ENCODE measurements at regions not wholly inside any gene's neighbourhood (a gene's known extent, or its start where the extent isn't known, plus 50 kb on each side); places are given as distances from the start of the nearest gene placed in this dataset.
"Not testable (repeated sequence)": the region's sequence is repeated elsewhere in the genome, so short reads cannot be mapped to it uniquely, and the experiment has no call there.

GRCh38 chr21:35386491-35387079, 337.5 kb upstream of the RUNX1 start:
- H2AFZ ChIP-seq (ENCODE audit: low read length): no peak overlapping the region
- peaks cover 6% of the 10 kb centered on the region for H3K4me1 ChIP-seq (ENCODE audit: insufficient read depth, low read length, poor library complexity, severe bottlenecking)
- no peak overlapping the region for H3K4me3 ChIP-seq (ENCODE audit: low read length, poor library complexity, severe bottlenecking)
- H4K20me1 ChIP-seq (ENCODE audit: insufficient read depth, low read length, poor library complexity, severe bottlenecking): no peaks in the 10 kb centered on the region
- no peaks in the 10 kb centered on the region for H3K36me3 ChIP-seq (ENCODE audit: insufficient read depth, low read length)
- H3K4me2 ChIP-seq (ENCODE audit: low read depth, low read length, poor library complexity, severe bottlenecking): no peak overlapping the region
- no peaks in the 10 kb centered on the region for H3K27me3 ChIP-seq (ENCODE audit: insufficient read depth, low read length, poor library complexity, severe bottlenecking)
- H3K79me2 ChIP-seq (ENCODE audit: insufficient read depth, low read length): no peaks in the 10 kb centered on the region
- no peaks in the 10 kb centered on the region for H3K9me2 ChIP-seq (replicated peaks; ENCODE audit: low read depth, low read length)
- no peaks in the 10 kb centered on the region for H3F3A ChIP-seq (ENCODE audit: low read depth)
- H3K9me3 ChIP-seq (ENCODE audit: insufficient read depth, low read depth, low read length): no peaks in the 10 kb centered on the region
- no peak overlapping the region for H3K9ac ChIP-seq (ENCODE audit: low read depth, low read length, poor library complexity, severe bottlenecking)
- TF ChIP-seq EZH2phosphoT487 (IDR thresholded peaks at IDR 0.05; ENCODE audit: borderline replicate concordance) (no peak), CTCF (conservative IDR thresholded peaks at IDR 0.05; ENCODE audit: low read length) (no peak)

- H3K79me2 ChIP-seq (ENCODE audit: insufficient read depth, low read length): no peaks in the 10 kb centered on the region
- no peaks in the 10 kb centered on the region for H3K9me3 ChIP-seq (ENCODE audit: insufficient read depth, low read depth, low read length)
- H3K4me3 ChIP-seq (ENCODE audit: low read length, poor library complexity, severe bottlenecking): no peak overlapping the region
- H3K9ac ChIP-seq (ENCODE audit: low read depth, low read length, poor library complexity, severe bottlenecking): no peak overlapping the region
- no peaks in the 10 kb centered on the region for H3K27me3 ChIP-seq (ENCODE audit: insufficient read depth, low read length, poor library complexity, severe bottlenecking)
- H3K4me1 ChIP-seq (ENCODE audit: insufficient read depth, low read length, poor library complexity, severe bottlenecking): no peaks in the 10 kb centered on the region
- H3K36me3 ChIP-seq (ENCODE audit: insufficient read depth, low read length): no peaks in the 10 kb centered on the region
- no peaks in the 10 kb centered on the region for H4K20me1 ChIP-seq (ENCODE audit: insufficient read depth, low read length, poor library complexity, severe bottlenecking)
- H3F3A ChIP-seq (ENCODE audit: low read depth): no peaks in the 10 kb centered on the region
- no peak overlapping the region for H2AFZ ChIP-seq (ENCODE audit: low read length)
- no peak for TF ChIP-seq CTCF (conservative IDR thresholded peaks at IDR 0.05; ENCODE audit: low read length)
- TF ChIP-seq EZH2phosphoT487 (IDR thresholded peaks at IDR 0.05; ENCODE audit: borderline replicate concordance): no peak
- no peak overlapping the region for H3K4me2 ChIP-seq (ENCODE audit: low read depth, low read length, poor library complexity, severe bottlenecking)
- no peaks in the 10 kb centered on the region for H3K9me2 ChIP-seq (replicated peaks; ENCODE audit: low read depth, low read length)
These were observed 335.3 kb upstream of the RUNX1 start for GRCh38 chr21:35384375-35384774.

- H4K20me1 ChIP-seq (ENCODE audit: insufficient read depth, low read length, poor library complexity, severe bottlenecking): no peaks in the 10 kb centered on the region
- no peak overlapping the region for H3K4me2 ChIP-seq (ENCODE audit: low read depth, low read length, poor library complexity, severe bottlenecking)
- no peak overlapping the region for H3K4me3 ChIP-seq (ENCODE audit: low read length, poor library complexity, severe bottlenecking)
- no peak overlapping the region for H2AFZ ChIP-seq (ENCODE audit: low read length)
- no peaks in the 10 kb centered on the region for H3K9me3 ChIP-seq (ENCODE audit: insufficient read depth, low read depth, low read length)
- H3F3A ChIP-seq (ENCODE audit: low read depth): no peaks in the 10 kb centered on the region
- TF ChIP-seq EZH2phosphoT487 (IDR thresholded peaks at IDR 0.05; ENCODE audit: borderline replicate concordance): no peak
- H3K4me1 ChIP-seq (ENCODE audit: insufficient read depth, low read length, poor library complexity, severe bottlenecking): no peaks in the 10 kb centered on the region
- H3K9ac ChIP-seq (ENCODE audit: low read depth, low read length, poor library complexity, severe bottlenecking): no peak overlapping the region
- H3K79me2 ChIP-seq (ENCODE audit: insufficient read depth, low read length): no peaks in the 10 kb centered on the region
- H3K36me3 ChIP-seq (ENCODE audit: insufficient read depth, low read length): no peaks in the 10 kb centered on the region
- H3K27me3 ChIP-seq (ENCODE audit: insufficient read depth, low read length, poor library complexity, severe bottlenecking): no peaks in the 10 kb centered on the region
- H3K9me2 ChIP-seq (replicated peaks; ENCODE audit: low read depth, low read length): no peaks in the 10 kb centered on the region
These were observed 333.6 kb upstream of the RUNX1 start for GRCh38 chr21:35382696-35383095.

- Histone ChIP-seq H3K27me3 (ENCODE audit: insufficient read depth, low read length, poor library complexity, severe bottlenecking) (no peaks in the 10 kb centered on the region), H2AFZ (ENCODE audit: low read length) (no peak overlapping the region), H3K79me2 (ENCODE audit: insufficient read depth, low read length) (no peaks in the 10 kb centered on the region), H3K4me2 (ENCODE audit: low read depth, low read length, poor library complexity, severe bottlenecking) (no peak overlapping the region), H3K4me1 (ENCODE audit: insufficient read depth, low read length, poor library complexity, severe bottlenecking) (no peaks in the 10 kb centered on the region), H3K9me3 (ENCODE audit: insufficient read depth, low read depth, low read length) (no peaks in the 10 kb centered on the region), H3K9ac (ENCODE audit: low read depth, low read length, poor library complexity, severe bottlenecking) (no peak overlapping the region), H3K4me3 (ENCODE audit: low read length, poor library complexity, severe bottlenecking) (no peak overlapping the region), H3F3A (ENCODE audit: low read depth) (no peaks in the 10 kb centered on the region), H4K20me1 (ENCODE audit: insufficient read depth, low read length, poor library complexity, severe bottlenecking) (no peaks in the 10 kb centered on the region), H3K9me2 (replicated peaks; ENCODE audit: low read depth, low read length) (no peaks in the 10 kb centered on the region), H3K36me3 (ENCODE audit: insufficient read depth, low read length) (no peaks in the 10 kb centered on the region)
- no peak for TF ChIP-seq CTCF (conservative IDR thresholded peaks at IDR 0.05; ENCODE audit: low read length)
These were observed 332.7 kb upstream of the RUNX1 start for GRCh38 chr21:35381743-35382310.

GRCh38 chr21:35380304-35380703, 331.2 kb upstream of the RUNX1 start:
- not testable (repeated sequence) for H3K4me2 ChIP-seq (ENCODE audit: low read depth, low read length, poor library complexity, severe bottlenecking); H3K4me1 ChIP-seq (ENCODE audit: insufficient read depth, low read length, poor library complexity, severe bottlenecking); H3F3A ChIP-seq (ENCODE audit: low read depth); H3K9me2 ChIP-seq (replicated peaks; ENCODE audit: low read depth, low read length); H3K9ac ChIP-seq (ENCODE audit: low read depth, low read length, poor library complexity, severe bottlenecking); H4K20me1 ChIP-seq (ENCODE audit: insufficient read depth, low read length, poor library complexity, severe bottlenecking); H3K36me3 ChIP-seq (ENCODE audit: insufficient read depth, low read length); H2AFZ ChIP-seq (ENCODE audit: low read length); H3K9me3 ChIP-seq (ENCODE audit: insufficient read depth, low read depth, low read length); H3K79me2 ChIP-seq (ENCODE audit: insufficient read depth, low read length); H3K4me3 ChIP-seq (ENCODE audit: low read length, poor library complexity, severe bottlenecking); H3K27me3 ChIP-seq (ENCODE audit: insufficient read depth, low read length, poor library complexity, severe bottlenecking)
